ENCODE measurements at regions not wholly inside any gene's neighbourhood (a gene's known extent, or its start where the extent isn't known, plus 50 kb on each side); places are given as distances from the start of the nearest gene placed in this dataset.

DNA sequence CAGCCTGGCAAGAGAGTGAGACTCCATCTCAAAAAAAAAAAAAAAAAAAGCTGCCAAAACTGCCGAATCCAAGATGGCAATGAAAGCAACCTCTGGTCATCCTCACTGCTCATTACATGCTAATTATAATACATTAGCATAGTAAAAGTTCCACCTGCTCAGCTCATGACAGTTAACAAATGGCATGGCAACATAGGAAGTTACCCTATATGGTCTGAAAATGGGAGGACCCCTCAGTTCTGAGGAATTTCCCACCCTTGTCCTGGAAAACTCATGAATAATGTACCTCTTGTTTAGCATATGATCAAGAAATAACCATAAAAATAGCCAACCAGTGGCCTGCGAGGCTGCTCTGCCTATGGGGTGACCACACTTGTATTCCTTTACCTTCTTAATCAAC is 93.1 kb upstream of the PGBD5 start:
- TF ChIP-seq, protein P1, sequence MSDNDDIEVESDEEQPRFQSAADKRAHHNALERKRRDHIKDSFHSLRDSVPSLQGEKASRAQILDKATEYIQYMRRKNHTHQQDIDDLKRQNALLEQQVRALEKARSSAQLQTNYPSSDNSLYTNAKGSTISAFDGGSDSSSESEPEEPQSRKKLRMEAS (IDR thresholded peaks at IDR 0.05) = no peak
- TF ChIP-seq, protein P2, sequence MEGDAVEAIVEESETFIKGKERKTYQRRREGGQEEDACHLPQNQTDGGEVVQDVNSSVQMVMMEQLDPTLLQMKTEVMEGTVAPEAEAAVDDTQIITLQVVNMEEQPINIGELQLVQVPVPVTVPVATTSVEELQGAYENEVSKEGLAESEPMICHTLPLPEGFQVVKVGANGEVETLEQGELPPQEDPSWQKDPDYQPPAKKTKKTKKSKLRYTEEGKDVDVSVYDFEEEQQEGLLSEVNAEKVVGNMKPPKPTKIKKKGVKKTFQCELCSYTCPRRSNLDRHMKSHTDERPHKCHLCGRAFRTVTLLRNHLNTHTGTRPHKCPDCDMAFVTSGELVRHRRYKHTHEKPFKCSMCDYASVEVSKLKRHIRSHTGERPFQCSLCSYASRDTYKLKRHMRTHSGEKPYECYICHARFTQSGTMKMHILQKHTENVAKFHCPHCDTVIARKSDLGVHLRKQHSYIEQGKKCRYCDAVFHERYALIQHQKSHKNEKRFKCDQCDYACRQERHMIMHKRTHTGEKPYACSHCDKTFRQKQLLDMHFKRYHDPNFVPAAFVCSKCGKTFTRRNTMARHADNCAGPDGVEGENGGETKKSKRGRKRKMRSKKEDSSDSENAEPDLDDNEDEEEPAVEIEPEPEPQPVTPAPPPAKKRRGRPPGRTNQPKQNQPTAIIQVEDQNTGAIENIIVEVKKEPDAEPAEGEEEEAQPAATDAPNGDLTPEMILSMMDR (IDR thresholded peaks at IDR 0.05) = no peak
- no peak for TF ChIP-seq SMC3 (IDR thresholded peaks at IDR 0.05)
- no peak for TF ChIP-seq MYC (IDR thresholded peaks at IDR 0.05; ENCODE audit: borderline replicate concordance, low read length)
- TF ChIP-seq ZSCAN20 (CRISPR knock-in tag; IDR thresholded peaks at IDR 0.05) = no peak
- TF ChIP-seq EP300 (IDR thresholded peaks at IDR 0.05) = no peak
- no peak for TF ChIP-seq RFX5 (IDR thresholded peaks at IDR 0.05)
- no peak for TF ChIP-seq EHMT2 (IDR thresholded peaks at IDR 0.05; ENCODE audit: low read depth)
- TF ChIP-seq CEBPB (IDR thresholded peaks at IDR 0.05) = no peak
- TF ChIP-seq ZFP36 (IDR thresholded peaks at IDR 0.05; ENCODE audit: borderline replicate concordance, partially characterized antibody) = no peak
- no peak for TF ChIP-seq POLR2A (IDR thresholded peaks at IDR 0.05; ENCODE audit: low read length)
- no peak for TF ChIP-seq MAZ (IDR thresholded peaks at IDR 0.05; ENCODE audit: borderline replicate concordance, low read depth, low read length)
- no peak for TF ChIP-seq KDM1A (IDR thresholded peaks at IDR 0.05; ENCODE audit: low read depth)
- TF ChIP-seq, protein P3, sequence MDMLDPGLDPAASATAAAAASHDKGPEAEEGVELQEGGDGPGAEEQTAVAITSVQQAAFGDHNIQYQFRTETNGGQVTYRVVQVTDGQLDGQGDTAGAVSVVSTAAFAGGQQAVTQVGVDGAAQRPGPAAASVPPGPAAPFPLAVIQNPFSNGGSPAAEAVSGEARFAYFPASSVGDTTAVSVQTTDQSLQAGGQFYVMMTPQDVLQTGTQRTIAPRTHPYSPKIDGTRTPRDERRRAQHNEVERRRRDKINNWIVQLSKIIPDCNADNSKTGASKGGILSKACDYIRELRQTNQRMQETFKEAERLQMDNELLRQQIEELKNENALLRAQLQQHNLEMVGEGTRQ (IDR thresholded peaks at IDR 0.05) = no peak
